PC-3 (cell line): ENCODE measurements at regions not wholly inside any gene's neighbourhood (a gene's known extent, or its start where the extent isn't known, plus 50 kb on each side); places are given as distances from the start of the nearest gene placed in this dataset.

Source experiments
- ATAC-seq: fragments of 200-7000 bp; cut with Tn5 transposase; 2 replicates; pipeline ENCODE4 v1.9.1; 2020; ENCODE audit warnings: mild to moderate bottlenecking, moderate library complexity
- BruUV-seq: library from RNA; stranded (reverse); fragments of 400-500 nt; replicated peaks from 2 replicates; lab custom pipeline; 2021; lab: Mats Ljungman, UMichigan
- CTCF ChIA-PET: fragments of 300-600 bp; sonication (Branson Sonifier 250); formaldehyde crosslinking; loops from one replicate; lab custom pipeline; 2022; ENCODE audit warnings: antibody characterized with exemption; lab: Charles Lee
- POLR2A ChIA-PET: fragments of 300-600 bp; sonication (Branson Sonifier 250); formaldehyde crosslinking; loops from one replicate; lab custom pipeline; 2022; ENCODE audit warnings: antibody characterized with exemption; ENCODE audit not compliant: unreplicated experiment; lab: Charles Lee
- DNase-seq: peaks from one replicate; pipeline ENCODE4 v3.0.0-alpha.2; 2015
- H2AFZ ChIP-seq: fragments of 300-600 bp; sonication (generic); 2 replicates; pipeline ENCODE4 v1.6.0; 2016; ENCODE audit warnings: antibody characterized with exemption, low read length
- H3F3A ChIP-seq: fragments of 300-600 bp; sonication (generic); one replicate; pipeline ENCODE4 v1.6.0; 2017; ENCODE audit warnings: antibody characterized with exemption, low read length, control low read depth, mild to moderate bottlenecking; ENCODE audit not compliant: unreplicated experiment
- H3K27ac ChIP-seq: fragments of 300-600 bp; sonication (generic); 2 replicates; pipeline ENCODE4 v1.5.1; 2016; ENCODE audit warnings: mild to moderate bottlenecking, low read length
- H3K27me3 ChIP-seq: fragments of 300-600 bp; sonication (generic); 2 replicates; pipeline ENCODE4 v1.6.1; 2016; ENCODE audit warnings: low read length, mixed read lengths
- H3K36me3 ChIP-seq: fragments of 300-600 bp; sonication (generic); 2 replicates; pipeline ENCODE4 v1.6.1; 2016; ENCODE audit warnings: low read depth, mixed run types, low read length, mixed read lengths
- H3K4me1 ChIP-seq: fragments of 300-600 bp; sonication (generic); 2 replicates; pipeline ENCODE4 v1.5.1; 2016; ENCODE audit warnings: low read length; ENCODE audit not compliant: insufficient read depth
- H3K4me2 ChIP-seq: fragments of 300-600 bp; sonication (generic); 2 replicates; pipeline ENCODE4 v1.6.0; 2016; ENCODE audit warnings: low read length
- H3K4me3 ChIP-seq: fragments of 300-600 bp; sonication (generic); 2 replicates; pipeline ENCODE4 v1.5.1; 2016; ENCODE audit warnings: mild to moderate bottlenecking, low read length, mixed read lengths
- H3K79me2 ChIP-seq: fragments of 300-600 bp; sonication (generic); 2 replicates; pipeline ENCODE4 v1.6.1; 2017; ENCODE audit warnings: low read length, mixed read lengths
- H3K9ac ChIP-seq: fragments of 300-600 bp; sonication (generic); 2 replicates; pipeline ENCODE4 v1.6.0; 2016; ENCODE audit warnings: mild to moderate bottlenecking, low read length
- H3K9me2 ChIP-seq: fragments of 300-600 bp; sonication (generic); replicated peaks from 2 replicates; pipeline ENCODE4 v1.6.1; 2016; ENCODE audit warnings: mixed run types, low read length, mixed read lengths
- H3K9me3 ChIP-seq: fragments of 300-600 bp; sonication (generic); 2 replicates; pipeline ENCODE4 v1.6.1; 2016; ENCODE audit warnings: low read length, mixed read lengths
- H4K20me1 ChIP-seq: fragments of 300-600 bp; sonication (generic); 2 replicates; pipeline ENCODE4 v1.6.1; 2016; ENCODE audit warnings: low read length, mixed read lengths
- EZH2 ChIP-seq: fragments of 300-600 bp; sonication (generic); IDR thresholded peaks from one replicate; pipeline ENCODE4 v1.6.1; 2017; ENCODE audit warnings: antibody characterized with exemption, mild to moderate bottlenecking, low read length; ENCODE audit not compliant: unreplicated experiment
- EZH2phosphoT487 ChIP-seq: fragments of 300-600 bp; sonication (generic); IDR thresholded peaks from 2 replicates; pipeline ENCODE4 v1.6.1; 2018; ENCODE audit warnings: mild to moderate bottlenecking, antibody characterized with exemption, low read length, borderline replicate concordance
- intact Hi-C: fragments of 100-400 bp; cut with micrococcal nuclease; formaldehyde crosslinking; loops from 2 replicates; pipeline ENCODE4 v1.9.0; 2023
- TF ChIP-seq, protein P1 (sequence below): fragments of 300-600 bp; sonication (generic); conservative IDR thresholded peaks from 2 replicates; pipeline ENCODE4 v1.5.1; 2017; ENCODE audit warnings: antibody characterized with exemption, low read depth, mild to moderate bottlenecking, low read length

DNA sequence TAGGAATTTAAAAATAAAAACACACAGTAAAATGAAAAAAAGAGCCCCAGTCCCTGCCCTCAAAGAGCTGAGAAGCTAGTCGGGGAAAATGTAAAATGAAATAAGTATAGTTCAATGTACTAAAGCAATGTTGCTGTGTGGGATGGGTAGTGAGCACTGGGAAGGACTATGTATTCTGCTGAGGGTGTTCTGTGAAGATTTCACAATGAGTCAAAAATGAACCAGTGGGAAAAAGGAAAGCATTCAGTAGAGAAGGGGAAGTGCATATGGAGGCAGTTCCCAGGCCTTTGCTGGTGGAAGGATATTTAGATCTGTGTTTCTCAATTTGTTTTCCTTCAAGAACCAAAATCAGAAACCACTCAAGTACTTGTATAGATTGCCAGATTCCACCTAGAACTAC lies 1094.7 kb upstream of the KLHL29 start:
- DNase-seq: no peak
- no peaks in the 10 kb centered on the region for H3K4me1 ChIP-seq
- no peak overlapping the region for H3K27ac ChIP-seq
- no peaks in the 10 kb centered on the region for H3F3A ChIP-seq
- H3K9ac ChIP-seq: no peak overlapping the region
- BruUV-seq: no TSS peak
- no peak overlapping the region for H2AFZ ChIP-seq
- H3K36me3 ChIP-seq: no peaks in the 10 kb centered on the region
- intact Hi-C loops: no loop called here
- no peak overlapping the region for H3K4me3 ChIP-seq
- H3K4me2 ChIP-seq: no peak overlapping the region
- H3K9me2 ChIP-seq: no peaks in the 10 kb centered on the region
- TF ChIP-seq, protein P1, sequence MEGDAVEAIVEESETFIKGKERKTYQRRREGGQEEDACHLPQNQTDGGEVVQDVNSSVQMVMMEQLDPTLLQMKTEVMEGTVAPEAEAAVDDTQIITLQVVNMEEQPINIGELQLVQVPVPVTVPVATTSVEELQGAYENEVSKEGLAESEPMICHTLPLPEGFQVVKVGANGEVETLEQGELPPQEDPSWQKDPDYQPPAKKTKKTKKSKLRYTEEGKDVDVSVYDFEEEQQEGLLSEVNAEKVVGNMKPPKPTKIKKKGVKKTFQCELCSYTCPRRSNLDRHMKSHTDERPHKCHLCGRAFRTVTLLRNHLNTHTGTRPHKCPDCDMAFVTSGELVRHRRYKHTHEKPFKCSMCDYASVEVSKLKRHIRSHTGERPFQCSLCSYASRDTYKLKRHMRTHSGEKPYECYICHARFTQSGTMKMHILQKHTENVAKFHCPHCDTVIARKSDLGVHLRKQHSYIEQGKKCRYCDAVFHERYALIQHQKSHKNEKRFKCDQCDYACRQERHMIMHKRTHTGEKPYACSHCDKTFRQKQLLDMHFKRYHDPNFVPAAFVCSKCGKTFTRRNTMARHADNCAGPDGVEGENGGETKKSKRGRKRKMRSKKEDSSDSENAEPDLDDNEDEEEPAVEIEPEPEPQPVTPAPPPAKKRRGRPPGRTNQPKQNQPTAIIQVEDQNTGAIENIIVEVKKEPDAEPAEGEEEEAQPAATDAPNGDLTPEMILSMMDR: no peak
- no peak for TF ChIP-seq EZH2phosphoT487
- TF ChIP-seq EZH2: no peak
- H3K27me3 ChIP-seq: no peaks in the 10 kb centered on the region
- H3K79me2 ChIP-seq: no peaks in the 10 kb centered on the region
- ATAC-seq: no peak
- H4K20me1 ChIP-seq: no peaks in the 10 kb centered on the region
- CTCF ChIA-PET: no interaction called here
- POLR2A ChIA-PET: no interaction called here
- no peaks in the 10 kb centered on the region for H3K9me3 ChIP-seq

DNA sequence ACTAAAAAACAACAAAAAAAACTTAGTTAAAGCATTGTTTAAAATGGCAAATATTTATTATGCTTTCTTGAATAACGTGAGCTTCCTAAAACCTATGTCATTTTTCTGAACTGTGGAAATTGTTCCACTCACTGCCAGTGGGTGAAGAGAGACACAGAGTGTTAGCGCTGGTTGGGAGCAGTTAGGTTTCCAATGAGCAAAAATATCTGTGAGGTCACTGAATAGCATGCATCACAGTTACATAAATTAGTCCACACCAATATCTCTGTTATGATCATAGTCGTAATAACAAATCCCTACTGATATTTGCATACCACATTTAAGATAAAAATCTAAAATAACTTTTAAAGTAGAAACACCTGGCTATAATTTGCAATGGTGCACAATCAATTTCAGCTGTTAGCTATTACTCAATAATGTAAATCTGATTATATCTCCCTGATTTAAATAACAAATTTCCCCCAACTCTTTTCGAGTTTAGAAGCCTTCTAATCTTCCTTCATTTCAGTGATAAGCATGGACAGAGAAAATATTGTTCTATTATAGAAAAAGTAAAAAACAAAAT lies 1094.0 kb upstream of the KLHL29 start:
- H3K4me3 ChIP-seq: no peak overlapping the region
- no TSS peak for BruUV-seq
- ChIA-PET CTCF (no interaction called here), POLR2A (no interaction called here)
- no peaks in the 10 kb centered on the region for H3F3A ChIP-seq
- no peak overlapping the region for H3K27ac ChIP-seq
- no peaks in the 10 kb centered on the region for H4K20me1 ChIP-seq
- no peak for ATAC-seq
- H3K27me3 ChIP-seq: no peaks in the 10 kb centered on the region
- no peaks in the 10 kb centered on the region for H3K36me3 ChIP-seq
- no peak overlapping the region for H2AFZ ChIP-seq
- no peak overlapping the region for H3K4me2 ChIP-seq
- no peak for DNase-seq
- H3K9me3 ChIP-seq: no peaks in the 10 kb centered on the region
- H3K79me2 ChIP-seq: no peaks in the 10 kb centered on the region
- H3K9ac ChIP-seq: no peak overlapping the region
- H3K9me2 ChIP-seq: no peaks in the 10 kb centered on the region
- no peaks in the 10 kb centered on the region for H3K4me1 ChIP-seq
- TF ChIP-seq EZH2: no peak
- TF ChIP-seq, protein P1: no peak
- no peak for TF ChIP-seq EZH2phosphoT487
- intact Hi-C loops: no loop called here

DNA sequence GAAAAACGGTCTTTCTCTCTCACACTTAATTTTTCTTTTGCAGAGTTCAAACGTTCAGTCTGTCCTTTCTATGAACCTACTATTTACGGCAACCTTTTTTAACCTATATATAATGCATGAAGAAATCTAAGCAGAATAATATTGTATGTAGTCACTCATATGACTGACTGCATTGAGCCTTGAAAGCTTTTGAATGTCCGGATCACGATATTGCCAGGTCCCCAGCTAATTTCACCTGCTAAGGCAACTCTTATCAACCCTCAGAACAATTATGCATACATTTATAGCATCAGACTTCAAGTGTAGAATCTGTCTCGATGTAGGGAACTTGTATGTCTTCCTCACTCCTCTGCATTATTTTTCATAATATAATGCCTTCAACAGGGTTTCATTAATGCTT lies 1083.8 kb upstream of the KLHL29 start:
- Histone ChIP-seq H3K79me2 (no peaks in the 10 kb centered on the region), H2AFZ (no peak overlapping the region), H3K9me2 (no peaks in the 10 kb centered on the region), H3K36me3 (no peaks in the 10 kb centered on the region), H3K4me2 (no peak overlapping the region), H3K27me3 (no peaks in the 10 kb centered on the region), H3F3A (no peaks in the 10 kb centered on the region), H3K4me3 (no peak overlapping the region), H4K20me1 (no peaks in the 10 kb centered on the region), H3K9ac (no peak overlapping the region), H3K4me1 (no peaks in the 10 kb centered on the region), H3K9me3 (peaks cover 11% of the 10 kb centered on the region; the same call in 1 of the 2 replicates), H3K27ac (no peak overlapping the region)
- POLR2A ChIA-PET: no interaction called here
- TF ChIP-seq, protein P1: no peak
- TF ChIP-seq EZH2phosphoT487: no peak
- no peak for TF ChIP-seq EZH2
- DNase-seq: no peak
- no peak for ATAC-seq
- no TSS peak for BruUV-seq
- intact Hi-C loops: no loop called here
- CTCF ChIA-PET: no interaction called here
